Activated CD4-positive, alpha-beta T cell treated with anti-CD3 and anti-CD28 coated beads for 4 hours (primary cell): ENCODE measurements at regions not wholly inside any gene's neighbourhood (a gene's known extent, or its start where the extent isn't known, plus 50 kb on each side); places are given as distances from the start of the nearest gene placed in this dataset.

ENCODE experiments used
- DNase-seq, 2 donors: peaks; one replicate each; pipeline ENCODE4 v3.0.0-alpha.2; 2020

GRCh38 chr4:151829309-151829708 lies 68.5 kb upstream of the GATB start:
- DNase-seq: no peak

- DNase-seq: no peak
Measured at GRCh38 chr4:151824656-151825055, 63.8 kb upstream of the GATB start.

- DNase-seq: no peak
Measured at GRCh38 chr4:151822331-151822730, 61.5 kb upstream of the GATB start.

GRCh38 chr4:151820004-151820403 lies 59.2 kb upstream of the GATB start:
- DNase-seq: no peak

GRCh38 chr4:151811403-151811802 lies 50.6 kb upstream of the GATB start:
- DNase-seq: no peak
